ENCODE measurements at regions not wholly inside any gene's neighbourhood (a gene's known extent, or its start where the extent isn't known, plus 50 kb on each side); places are given as distances from the start of the nearest gene placed in this dataset.

DNA sequence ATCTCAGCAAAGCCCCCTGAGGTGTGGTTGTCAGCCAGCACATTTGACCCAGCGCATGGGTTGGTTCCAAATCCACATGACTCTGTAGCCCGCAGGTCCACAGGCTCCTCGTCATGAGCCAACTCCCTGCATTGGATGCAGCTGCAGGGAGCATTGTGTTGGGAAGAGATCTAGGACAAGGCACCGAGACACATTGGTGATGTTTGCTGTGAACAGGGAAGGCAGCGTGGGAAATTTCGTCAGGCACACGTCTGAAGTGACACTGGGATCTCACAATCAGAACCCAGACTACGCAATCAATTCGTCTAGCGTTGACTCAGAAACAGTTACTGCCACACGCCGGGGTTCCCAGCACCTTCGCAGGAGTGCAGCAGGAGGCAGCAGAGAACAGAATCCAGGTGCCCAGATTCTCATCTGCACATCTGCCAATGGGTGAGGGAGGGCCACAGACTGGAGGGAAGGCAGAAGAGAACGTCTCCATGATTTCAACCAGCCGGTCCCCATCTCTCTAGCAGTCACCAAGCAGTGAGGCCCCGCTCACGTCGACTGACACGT is 177.0 kb downstream of the TTLL2 start:
- TF ChIP-seq, protein P1, sequence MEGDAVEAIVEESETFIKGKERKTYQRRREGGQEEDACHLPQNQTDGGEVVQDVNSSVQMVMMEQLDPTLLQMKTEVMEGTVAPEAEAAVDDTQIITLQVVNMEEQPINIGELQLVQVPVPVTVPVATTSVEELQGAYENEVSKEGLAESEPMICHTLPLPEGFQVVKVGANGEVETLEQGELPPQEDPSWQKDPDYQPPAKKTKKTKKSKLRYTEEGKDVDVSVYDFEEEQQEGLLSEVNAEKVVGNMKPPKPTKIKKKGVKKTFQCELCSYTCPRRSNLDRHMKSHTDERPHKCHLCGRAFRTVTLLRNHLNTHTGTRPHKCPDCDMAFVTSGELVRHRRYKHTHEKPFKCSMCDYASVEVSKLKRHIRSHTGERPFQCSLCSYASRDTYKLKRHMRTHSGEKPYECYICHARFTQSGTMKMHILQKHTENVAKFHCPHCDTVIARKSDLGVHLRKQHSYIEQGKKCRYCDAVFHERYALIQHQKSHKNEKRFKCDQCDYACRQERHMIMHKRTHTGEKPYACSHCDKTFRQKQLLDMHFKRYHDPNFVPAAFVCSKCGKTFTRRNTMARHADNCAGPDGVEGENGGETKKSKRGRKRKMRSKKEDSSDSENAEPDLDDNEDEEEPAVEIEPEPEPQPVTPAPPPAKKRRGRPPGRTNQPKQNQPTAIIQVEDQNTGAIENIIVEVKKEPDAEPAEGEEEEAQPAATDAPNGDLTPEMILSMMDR (IDR thresholded peaks at IDR 0.05; ENCODE audit: borderline replicate concordance, extremely low read depth, low read length, poor library complexity, severe bottlenecking): peak; percentile 17
- TF ChIP-seq EZH2 (IDR thresholded peaks at IDR 0.05; ENCODE audit: borderline replicate concordance, low read depth, low read length, severe bottlenecking): no peak
